ENCODE measurements at regions not wholly inside any gene's neighbourhood (a gene's known extent, or its start where the extent isn't known, plus 50 kb on each side); places are given as distances from the start of the nearest gene placed in this dataset.
"Not testable (repeated sequence)": the region's sequence is repeated elsewhere in the genome, so short reads cannot be mapped to it uniquely, and the experiment has no call there.

GRCh38 chr2:15692551-15693377 is 101.1 kb downstream of the DDX1 start:
- Histone ChIP-seq H2AFZ (ENCODE audit: low read length, unreplicated experiment) (no peak overlapping the region), H3K79me2 (ENCODE audit: control insufficient read depth, insufficient read depth, low read length, unreplicated experiment) (no peaks in the 10 kb centered on the region), H3K27me3 (ENCODE audit: insufficient read depth, low read length) (peaks cover 7% of the 10 kb centered on the region; the same call in 1 of the 2 replicates), H3K4me1 (ENCODE audit: control insufficient read depth, insufficient read depth, low read length, unreplicated experiment) (no peaks in the 10 kb centered on the region), H3K27ac (ENCODE audit: low read depth, low read length) (no peak overlapping the region), H3K4me3 (ENCODE audit: low read depth, low read length) (no peak overlapping the region), H3K36me3 (ENCODE audit: insufficient read depth, low read length) (no peaks in the 10 kb centered on the region)

DNA sequence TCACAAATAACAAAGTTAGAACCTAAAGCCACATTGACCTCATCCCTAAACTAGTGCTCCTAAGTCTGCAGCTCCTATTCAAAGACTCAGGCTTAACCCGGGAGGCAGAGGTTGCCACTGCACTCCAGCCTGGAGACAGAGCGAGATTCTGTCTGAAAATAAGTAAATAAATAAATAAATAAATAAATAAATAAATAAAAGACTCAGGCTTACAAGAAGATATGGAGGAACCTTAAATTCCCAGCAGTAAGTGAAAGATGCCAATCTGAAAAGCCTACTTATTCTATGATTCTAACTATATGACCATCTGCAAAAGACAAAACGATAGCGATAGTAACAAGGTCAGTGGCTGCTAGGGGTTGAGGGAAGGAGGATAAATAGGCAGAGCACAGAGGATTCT is 101.7 kb downstream of the DDX1 start:
- H3K4me3 ChIP-seq (ENCODE audit: low read depth, low read length) = no peak overlapping the region
- H3K36me3 ChIP-seq (ENCODE audit: insufficient read depth, low read length) = no peaks in the 10 kb centered on the region
- H3K27ac ChIP-seq (ENCODE audit: low read depth, low read length) = no peak overlapping the region
- H3K79me2 ChIP-seq (ENCODE audit: control insufficient read depth, insufficient read depth, low read length, unreplicated experiment) = no peaks in the 10 kb centered on the region
- H3K27me3 ChIP-seq (ENCODE audit: insufficient read depth, low read length) = peaks cover 7% of the 10 kb centered on the region; the same call in 1 of the 2 replicates
- no peaks in the 10 kb centered on the region for H3K4me1 ChIP-seq (ENCODE audit: control insufficient read depth, insufficient read depth, low read length, unreplicated experiment)
- H2AFZ ChIP-seq (ENCODE audit: low read length, unreplicated experiment) = no peak overlapping the region

- Histone ChIP-seq H3K79me2 (ENCODE audit: control insufficient read depth, insufficient read depth, low read length, unreplicated experiment) (no peaks in the 10 kb centered on the region), H2AFZ (ENCODE audit: low read length, unreplicated experiment) (no peak overlapping the region), H3K36me3 (ENCODE audit: insufficient read depth, low read length) (no peaks in the 10 kb centered on the region), H3K27ac (ENCODE audit: low read depth, low read length) (no peak overlapping the region), H3K27me3 (ENCODE audit: insufficient read depth, low read length) (peaks cover 3% of the 10 kb centered on the region; the same call in 1 of the 2 replicates), H3K4me1 (ENCODE audit: control insufficient read depth, insufficient read depth, low read length, unreplicated experiment) (no peaks in the 10 kb centered on the region), H3K4me3 (ENCODE audit: low read depth, low read length) (no peak overlapping the region)
Measured at GRCh38 chr2:15693926-15694588, 102.4 kb downstream of the DDX1 start.

DNA sequence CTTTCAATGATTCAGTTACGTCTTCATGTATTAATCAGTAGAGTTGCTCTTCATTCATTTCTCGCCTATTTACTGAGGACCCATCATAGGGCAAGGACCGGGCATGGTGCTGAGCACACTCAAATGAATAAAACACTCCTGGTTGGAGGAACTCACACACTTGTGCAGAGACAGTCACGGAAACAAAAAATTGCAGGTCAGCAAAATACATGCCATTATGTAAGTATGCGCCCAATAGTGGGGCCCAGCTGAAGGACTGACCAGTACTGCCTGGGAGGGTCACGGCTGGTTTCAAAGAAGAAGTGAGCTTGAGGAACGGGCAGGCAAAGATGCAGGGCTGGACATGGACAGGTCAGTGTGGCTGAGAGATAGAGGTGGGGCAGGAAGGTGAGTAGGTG is 102.9 kb downstream of the DDX1 start:
- Histone ChIP-seq H3K79me2 (ENCODE audit: control insufficient read depth, insufficient read depth, low read length, unreplicated experiment) (no peaks in the 10 kb centered on the region), H3K36me3 (ENCODE audit: insufficient read depth, low read length) (no peaks in the 10 kb centered on the region), H3K27me3 (ENCODE audit: insufficient read depth, low read length) (peaks cover 3% of the 10 kb centered on the region; the same call in 1 of the 2 replicates), H3K27ac (ENCODE audit: low read depth, low read length) (no peak overlapping the region), H2AFZ (ENCODE audit: low read length, unreplicated experiment) (no peak overlapping the region), H3K4me1 (ENCODE audit: control insufficient read depth, insufficient read depth, low read length, unreplicated experiment) (no peaks in the 10 kb centered on the region), H3K4me3 (ENCODE audit: low read depth, low read length) (no peak overlapping the region)

- Histone ChIP-seq H3K4me1 (ENCODE audit: control insufficient read depth, insufficient read depth, low read length, unreplicated experiment) (no peaks in the 10 kb centered on the region), H3K27ac (ENCODE audit: low read depth, low read length) (no peak overlapping the region), H3K36me3 (ENCODE audit: insufficient read depth, low read length) (no peaks in the 10 kb centered on the region), H3K79me2 (ENCODE audit: control insufficient read depth, insufficient read depth, low read length, unreplicated experiment) (no peaks in the 10 kb centered on the region), H3K4me3 (ENCODE audit: low read depth, low read length) (no peak overlapping the region), H3K27me3 (ENCODE audit: insufficient read depth, low read length) (peaks cover 3% of the 10 kb centered on the region; the same call in 1 of the 2 replicates), H2AFZ (ENCODE audit: low read length, unreplicated experiment) (no peak overlapping the region)
Measured at GRCh38 chr2:15695582-15696330, 104.1 kb downstream of the DDX1 start.

GRCh38 chr2:15696606-15697170 is 105.0 kb downstream of the DDX1 start:
- H3K4me1 ChIP-seq (ENCODE audit: control insufficient read depth, insufficient read depth, low read length, unreplicated experiment); H3K27ac ChIP-seq (ENCODE audit: low read depth, low read length); H3K4me3 ChIP-seq (ENCODE audit: low read depth, low read length); H3K36me3 ChIP-seq (ENCODE audit: insufficient read depth, low read length); H2AFZ ChIP-seq (ENCODE audit: low read length, unreplicated experiment); H3K79me2 ChIP-seq (ENCODE audit: control insufficient read depth, insufficient read depth, low read length, unreplicated experiment); H3K27me3 ChIP-seq (ENCODE audit: insufficient read depth, low read length): not testable (repeated sequence)

GRCh38 chr2:15700131-15700530 is 108.5 kb downstream of the DDX1 start:
- Histone ChIP-seq H3K36me3 (ENCODE audit: insufficient read depth, low read length) (no peaks in the 10 kb centered on the region), H3K27me3 (ENCODE audit: insufficient read depth, low read length) (no peaks in the 10 kb centered on the region), H3K27ac (ENCODE audit: low read depth, low read length) (no peak overlapping the region), H3K4me3 (ENCODE audit: low read depth, low read length) (no peak overlapping the region), H3K79me2 (ENCODE audit: control insufficient read depth, insufficient read depth, low read length, unreplicated experiment) (no peaks in the 10 kb centered on the region), H2AFZ (ENCODE audit: low read length, unreplicated experiment) (no peak overlapping the region), H3K4me1 (ENCODE audit: control insufficient read depth, insufficient read depth, low read length, unreplicated experiment) (no peaks in the 10 kb centered on the region)

GRCh38 chr2:15700599-15701340 is 109.1 kb downstream of the DDX1 start:
- Histone ChIP-seq H3K4me3 (ENCODE audit: low read depth, low read length) (no peak overlapping the region), H3K36me3 (ENCODE audit: insufficient read depth, low read length) (no peaks in the 10 kb centered on the region), H3K4me1 (ENCODE audit: control insufficient read depth, insufficient read depth, low read length, unreplicated experiment) (no peaks in the 10 kb centered on the region), H3K27ac (ENCODE audit: low read depth, low read length) (no peak overlapping the region), H3K79me2 (ENCODE audit: control insufficient read depth, insufficient read depth, low read length, unreplicated experiment) (no peaks in the 10 kb centered on the region), H2AFZ (ENCODE audit: low read length, unreplicated experiment) (no peak overlapping the region), H3K27me3 (ENCODE audit: insufficient read depth, low read length) (no peaks in the 10 kb centered on the region)

- no peaks in the 10 kb centered on the region for H3K4me1 ChIP-seq (ENCODE audit: control insufficient read depth, insufficient read depth, low read length, unreplicated experiment)
Measured at GRCh38 chr2:15701341-15701907, 109.8 kb downstream of the DDX1 start.

GRCh38 chr2:15701991-15702390 is 110.3 kb downstream of the DDX1 start:
- Histone ChIP-seq H3K4me3 (ENCODE audit: low read depth, low read length) (no peak overlapping the region), H3K79me2 (ENCODE audit: control insufficient read depth, insufficient read depth, low read length, unreplicated experiment) (no peaks in the 10 kb centered on the region), H3K27ac (ENCODE audit: low read depth, low read length) (no peak overlapping the region), H3K4me1 (ENCODE audit: control insufficient read depth, insufficient read depth, low read length, unreplicated experiment) (no peaks in the 10 kb centered on the region), H3K36me3 (ENCODE audit: insufficient read depth, low read length) (no peaks in the 10 kb centered on the region), H3K27me3 (ENCODE audit: insufficient read depth, low read length) (no peaks in the 10 kb centered on the region), H2AFZ (ENCODE audit: low read length, unreplicated experiment) (no peak overlapping the region)

More at GRCh38 chr2:15701341-15701907, 109.8 kb downstream of the DDX1 start:
- Histone ChIP-seq H2AFZ (ENCODE audit: low read length, unreplicated experiment) (no peak overlapping the region), H3K4me3 (ENCODE audit: low read depth, low read length) (no peak overlapping the region), H3K27ac (ENCODE audit: low read depth, low read length) (no peak overlapping the region), H3K36me3 (ENCODE audit: insufficient read depth, low read length) (no peaks in the 10 kb centered on the region), H3K27me3 (ENCODE audit: insufficient read depth, low read length) (no peaks in the 10 kb centered on the region), H3K79me2 (ENCODE audit: control insufficient read depth, insufficient read depth, low read length, unreplicated experiment) (no peaks in the 10 kb centered on the region)

All from ACC112 (cell line).